Keratinocyte (primary cell): ENCODE measurements at regions not wholly inside any gene's neighbourhood (a gene's known extent, or its start where the extent isn't known, plus 50 kb on each side); places are given as distances from the start of the nearest gene placed in this dataset.

Experiments used
- CTCF ChIP-seq, 3 experiments: IDR thresholded peaks in 1 of 3; conservative IDR thresholded peaks in 1 of 3; optimal IDR thresholded peaks in 1 of 3; 2 replicates in 2 of 3; 3 replicates in 1 of 3; pipeline versions ENCODE3 to v1.5.1; 2011; ENCODE audit warnings: low read length in 3 of 3, mild to moderate bottlenecking in 3 of 3, moderate library complexity in 2 of 3, control low read depth in 1 of 3, inconsistent platforms in 1 of 3; ENCODE audit not compliant: insufficient read depth in 2 of 3; ENCODE audit errors: extremely low read depth in 1 of 3
- EZH2 ChIP-seq: IDR thresholded peaks from one replicate; pipeline ENCODE4 v1.6.1; 2012; ENCODE audit warnings: inconsistent platforms, mild to moderate bottlenecking, low read length, moderate library complexity

- TF ChIP-seq CTCF (optimal IDR thresholded peaks at IDR 0.05 in 1 of 3, IDR thresholded peaks at IDR 0.05 in 1 of 3, conservative IDR thresholded peaks at IDR 0.05 in 1 of 3; ENCODE audit: extremely low read depth in 1 of 3, insufficient read depth in 2 of 3, low read length in 3 of 3) (no peak), EZH2 (no peak)
These were observed 923.8 kb downstream of the TTLL7 start for GRCh38 chr1:83075107-83075506.
